Stimulated activated effector memory CD8-positive, alpha-beta T cell treated with anti-CD3 and anti-CD28 coated beads, Interleukin-12 subunit alpha, Interleukin-12 subunit beta, amount 100 ng/mL, for 72 hours (primary cell): ENCODE measurements at regions not wholly inside any gene's neighbourhood (a gene's known extent, or its start where the extent isn't known, plus 50 kb on each side); places are given as distances from the start of the nearest gene placed in this dataset.

Experiments used
- ATAC-seq: fragments of 150-1000 bp; cut with Tn5 transposase; 2 replicates; pipeline ENCODE4 v1.10.0; 2021
- DNase-seq, 2 donors: peaks; one replicate each; pipeline ENCODE4 v3.0.0; 2021 to 2022; ENCODE audit warnings: low spot score in 2 of 2
- H3K27ac Mint-ChIP-seq: one replicate; pipeline ENCODE4 v1.8.0; 2022; ENCODE audit warnings: mild to moderate bottlenecking, mixed read lengths
- H3K36me3 Mint-ChIP-seq: one replicate; pipeline ENCODE4 v1.8.0; 2022; ENCODE audit warnings: mild to moderate bottlenecking, mixed read lengths
- H3K4me1 Mint-ChIP-seq: one replicate; pipeline ENCODE4 v1.8.0; 2022; ENCODE audit warnings: mixed read lengths
- H3K4me3 Mint-ChIP-seq: one replicate; pipeline ENCODE4 v1.8.0; 2022; ENCODE audit warnings: mild to moderate bottlenecking, mixed read lengths
- H3K9me3 Mint-ChIP-seq: one replicate; pipeline ENCODE4 v1.8.0; 2022; ENCODE audit warnings: mixed read lengths

DNA sequence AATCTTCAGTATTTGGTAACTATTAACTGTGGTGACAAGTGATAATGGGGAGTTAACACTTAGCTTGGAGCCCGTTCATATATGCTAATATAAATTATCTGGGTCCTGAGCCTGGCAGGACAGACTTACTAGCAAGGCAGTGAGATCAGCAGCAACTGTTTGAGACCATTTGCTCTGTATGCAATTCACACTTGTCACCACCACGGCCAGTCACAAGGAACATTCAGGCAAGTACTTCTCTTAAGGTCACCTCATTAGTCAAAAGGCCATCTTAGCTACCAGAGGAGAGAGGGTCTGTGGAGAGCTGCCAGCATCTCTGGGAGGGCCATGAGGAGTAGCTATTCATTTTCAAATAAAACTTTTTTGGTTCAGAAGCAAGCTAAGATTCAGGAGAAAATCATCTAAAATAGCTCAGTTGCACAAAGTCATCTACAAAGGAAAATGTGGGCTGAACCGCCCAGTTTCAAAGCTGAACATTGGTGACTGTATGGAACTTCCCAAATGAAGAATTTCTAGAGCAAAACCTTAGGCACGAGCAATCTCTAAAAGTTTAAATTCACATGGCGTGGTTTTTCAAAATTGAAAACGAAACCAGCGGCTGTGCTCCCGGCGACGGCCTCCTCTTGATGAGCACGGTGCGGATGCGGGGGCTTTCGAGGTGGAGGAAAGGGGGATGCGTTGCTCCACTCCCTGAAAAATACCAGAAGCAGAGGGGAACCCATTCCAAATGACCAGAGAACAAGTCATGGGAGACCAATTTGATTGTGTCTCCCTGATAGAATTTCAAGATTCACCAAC lies 233.5 kb upstream of the MGMT start:
- ATAC-seq (no peak), DNase-seq (no peak)
- Mint-ChIP-seq H3K4me3 (no peak overlapping the region), H3K4me1 (no peaks in the 10 kb centered on the region), H3K9me3 (no peaks in the 10 kb centered on the region), H3K36me3 (no peaks in the 10 kb centered on the region), H3K27ac (no peak overlapping the region)

DNA sequence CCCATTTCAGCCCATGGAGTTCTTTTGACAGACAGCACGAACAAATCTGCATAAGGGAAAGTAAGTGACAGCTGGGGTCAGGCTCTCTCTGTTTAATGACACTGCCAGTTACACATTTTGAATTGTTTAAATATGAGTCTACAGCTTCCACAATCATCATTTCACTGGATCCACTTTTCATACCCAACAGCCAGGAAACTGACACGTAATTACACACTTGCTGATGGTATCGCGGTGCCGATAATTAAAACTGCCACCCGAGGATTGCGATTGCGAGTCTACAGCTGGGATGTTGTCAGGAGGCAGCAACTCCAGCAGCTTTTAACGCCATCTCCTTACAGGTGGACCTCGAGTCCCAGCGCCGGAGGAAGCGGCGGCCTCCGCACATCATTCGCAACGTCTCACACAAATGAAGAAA lies 230.8 kb upstream of the MGMT start:
- H3K27ac Mint-ChIP-seq, result no peak overlapping the region
- H3K4me3 Mint-ChIP-seq, result no peak overlapping the region
- no peaks in the 10 kb centered on the region for H3K36me3 Mint-ChIP-seq
- DNase-seq (no peak), ATAC-seq (no peak)
- H3K9me3 Mint-ChIP-seq, result no peaks in the 10 kb centered on the region
- no peaks in the 10 kb centered on the region for H3K4me1 Mint-ChIP-seq

DNA sequence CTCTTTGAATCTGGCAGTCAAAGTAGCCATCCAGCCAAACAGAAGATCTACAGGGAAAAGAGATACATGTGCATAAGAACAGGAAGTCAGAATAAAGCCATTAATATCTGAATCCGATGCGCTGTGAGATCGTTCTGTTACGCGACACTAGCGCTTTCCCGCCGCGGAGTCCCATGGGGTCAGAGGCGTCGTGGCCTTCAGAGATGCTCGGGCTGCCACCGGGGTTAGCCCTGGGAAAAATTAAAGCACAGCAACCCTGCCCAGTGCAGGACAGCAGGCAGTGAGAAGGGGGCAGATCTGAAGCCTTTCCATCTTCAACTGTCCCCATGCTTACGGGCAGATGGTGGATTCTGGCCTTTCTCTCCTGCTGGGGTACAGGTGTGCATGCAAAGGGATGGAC lies 225.6 kb upstream of the MGMT start:
- Mint-ChIP-seq H3K4me3 (no peak overlapping the region), H3K4me1 (no peaks in the 10 kb centered on the region), H3K36me3 (no peaks in the 10 kb centered on the region), H3K9me3 (no peaks in the 10 kb centered on the region), H3K27ac (no peak overlapping the region)
- ATAC-seq (no peak), DNase-seq (no peak)

DNA sequence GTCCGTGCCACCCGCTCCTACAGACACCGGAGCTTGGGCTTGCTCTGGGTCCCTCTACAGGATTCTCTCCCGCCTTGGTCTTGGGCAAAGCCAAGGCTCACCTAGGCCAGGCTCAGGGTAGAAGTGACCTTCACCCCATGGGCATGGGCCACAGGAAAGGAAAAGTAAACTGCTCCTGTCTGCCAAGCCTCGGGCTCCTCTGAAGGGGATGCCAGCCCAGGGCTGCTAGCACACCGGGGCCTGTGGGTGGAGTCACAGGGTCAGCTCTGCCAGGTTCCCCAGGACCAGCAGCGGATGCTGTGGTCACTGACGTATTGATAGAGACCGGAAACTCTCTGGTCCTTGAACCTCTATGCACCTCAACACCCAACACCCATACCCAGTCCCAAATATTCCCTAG lies 222.7 kb upstream of the MGMT start:
- H3K4me1 Mint-ChIP-seq, result no peaks in the 10 kb centered on the region
- DNase-seq (no peak), ATAC-seq (no peak)
- H3K36me3 Mint-ChIP-seq, result no peaks in the 10 kb centered on the region
- no peaks in the 10 kb centered on the region for H3K9me3 Mint-ChIP-seq
- H3K4me3 Mint-ChIP-seq, result no peak overlapping the region
- no peak overlapping the region for H3K27ac Mint-ChIP-seq

DNA sequence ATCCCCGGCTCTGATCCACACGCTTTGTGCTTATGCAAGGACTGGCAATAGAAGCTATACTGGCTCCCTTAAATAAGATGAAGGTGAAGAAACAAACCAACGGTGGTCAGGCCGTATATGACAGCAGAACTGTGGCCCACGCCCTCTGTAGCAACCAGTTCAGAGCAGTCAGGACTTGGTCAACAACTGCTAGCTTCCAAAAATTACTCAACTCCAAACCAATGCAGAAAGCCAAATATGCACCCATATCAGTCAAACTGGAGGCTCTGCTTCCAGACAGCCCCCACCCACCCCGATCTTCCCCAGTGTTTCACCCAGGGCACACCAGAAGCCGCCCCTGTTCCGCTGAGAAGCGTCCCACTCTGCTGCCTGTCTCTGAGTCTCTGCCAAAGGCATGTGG lies 222.3 kb upstream of the MGMT start:
- ATAC-seq (no peak), DNase-seq (no peak)
- Mint-ChIP-seq H3K4me1 (no peaks in the 10 kb centered on the region), H3K4me3 (no peak overlapping the region), H3K36me3 (no peaks in the 10 kb centered on the region), H3K9me3 (no peaks in the 10 kb centered on the region), H3K27ac (no peak overlapping the region)

DNA sequence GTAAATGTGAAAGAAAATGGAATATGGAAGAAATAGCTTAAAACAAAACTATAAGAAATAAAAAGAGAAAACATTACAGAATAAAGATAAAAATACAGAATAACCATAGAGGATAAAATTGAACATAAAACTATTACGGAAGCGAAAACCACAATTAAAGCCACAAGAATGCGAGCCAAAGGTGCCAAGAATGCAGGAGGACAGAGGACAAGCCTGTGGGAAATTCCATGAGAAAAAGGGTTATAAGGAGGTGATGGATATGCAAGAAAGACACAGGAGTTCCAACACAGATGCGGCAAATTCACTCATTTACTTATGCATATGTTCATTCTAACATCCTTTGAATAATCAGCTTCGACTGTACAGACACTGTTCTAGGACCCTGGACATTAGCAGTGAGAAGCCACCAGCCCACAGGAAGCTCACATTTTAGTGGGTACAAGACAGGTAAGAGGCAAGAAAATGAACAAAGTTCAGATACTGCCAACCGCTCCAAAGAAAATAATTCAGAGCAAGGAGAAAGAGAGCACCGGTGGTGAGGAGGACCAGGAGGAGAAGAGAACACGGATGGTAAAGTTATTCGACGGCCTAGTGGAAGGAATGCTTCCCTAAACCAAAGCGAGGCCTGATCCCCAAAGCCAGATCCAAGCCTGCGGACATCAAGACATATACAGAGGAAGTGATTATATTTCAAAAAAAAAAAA lies 213.7 kb upstream of the MGMT start:
- no peak for DNase-seq
- no peaks in the 10 kb centered on the region for H3K4me1 Mint-ChIP-seq
- no peak for ATAC-seq

DNA sequence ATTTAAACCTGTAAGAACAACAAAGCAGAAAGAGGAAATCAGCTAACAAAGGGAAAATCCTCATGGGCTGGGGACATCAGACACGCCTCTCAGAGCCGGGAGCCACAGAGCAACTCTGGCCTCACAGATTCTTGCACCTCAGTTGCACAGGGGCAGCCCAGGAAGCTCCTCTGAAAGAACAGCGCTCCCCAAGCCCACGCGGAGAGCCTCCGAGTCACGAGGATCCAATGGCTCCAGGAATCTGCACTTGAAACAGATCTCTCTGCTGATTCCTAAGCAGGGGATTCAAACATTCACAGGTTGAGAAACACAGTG lies 213.2 kb upstream of the MGMT start:
- ATAC-seq, result no peak
- H3K4me3 Mint-ChIP-seq, result no peak overlapping the region
- no peaks in the 10 kb centered on the region for H3K36me3 Mint-ChIP-seq
- no peaks in the 10 kb centered on the region for H3K9me3 Mint-ChIP-seq
- no peak for DNase-seq
- no peaks in the 10 kb centered on the region for H3K4me1 Mint-ChIP-seq
- no peak overlapping the region for H3K27ac Mint-ChIP-seq

More for the DNA sequence above, 213.7 kb upstream of the MGMT start:
- H3K4me3 Mint-ChIP-seq, result no peak overlapping the region
- no peaks in the 10 kb centered on the region for H3K9me3 Mint-ChIP-seq
- no peak overlapping the region for H3K27ac Mint-ChIP-seq
- H3K36me3 Mint-ChIP-seq, result no peaks in the 10 kb centered on the region

DNA sequence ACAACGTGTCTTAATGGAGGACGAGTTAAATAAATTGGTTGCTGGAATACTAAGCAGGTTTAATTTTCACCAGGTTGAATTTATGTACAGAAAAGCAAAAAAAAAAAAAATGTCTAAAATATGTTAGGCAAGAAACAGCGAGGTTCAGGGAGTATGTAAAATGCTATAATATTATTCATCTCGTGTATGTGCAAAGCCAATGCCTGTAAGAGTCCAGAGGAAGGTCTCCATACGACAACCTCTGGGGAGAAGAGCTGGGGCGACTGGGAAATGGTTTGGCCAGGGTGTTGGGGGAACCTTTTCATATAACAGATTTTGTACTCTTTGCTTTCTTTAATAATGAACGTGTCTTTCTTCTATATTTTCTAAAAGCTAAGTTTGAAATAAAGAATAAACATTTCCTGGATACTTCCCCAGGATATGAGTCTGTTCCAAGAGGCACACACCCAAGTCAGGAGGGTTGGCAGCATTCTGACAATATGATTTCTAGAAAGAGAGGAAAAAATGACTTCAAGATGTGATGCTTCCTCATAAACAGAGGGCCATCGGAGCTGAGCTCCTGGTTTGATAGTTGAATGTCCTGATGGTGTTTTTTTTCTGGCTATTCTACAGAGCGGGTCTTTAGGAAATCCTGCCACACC lies 208.6 kb upstream of the MGMT start:
- no peaks in the 10 kb centered on the region for H3K9me3 Mint-ChIP-seq
- DNase-seq (no peak), ATAC-seq (no peak)
- no peak overlapping the region for H3K27ac Mint-ChIP-seq
- no peaks in the 10 kb centered on the region for H3K4me1 Mint-ChIP-seq
- H3K4me3 Mint-ChIP-seq, result no peak overlapping the region
- H3K36me3 Mint-ChIP-seq, result no peaks in the 10 kb centered on the region

DNA sequence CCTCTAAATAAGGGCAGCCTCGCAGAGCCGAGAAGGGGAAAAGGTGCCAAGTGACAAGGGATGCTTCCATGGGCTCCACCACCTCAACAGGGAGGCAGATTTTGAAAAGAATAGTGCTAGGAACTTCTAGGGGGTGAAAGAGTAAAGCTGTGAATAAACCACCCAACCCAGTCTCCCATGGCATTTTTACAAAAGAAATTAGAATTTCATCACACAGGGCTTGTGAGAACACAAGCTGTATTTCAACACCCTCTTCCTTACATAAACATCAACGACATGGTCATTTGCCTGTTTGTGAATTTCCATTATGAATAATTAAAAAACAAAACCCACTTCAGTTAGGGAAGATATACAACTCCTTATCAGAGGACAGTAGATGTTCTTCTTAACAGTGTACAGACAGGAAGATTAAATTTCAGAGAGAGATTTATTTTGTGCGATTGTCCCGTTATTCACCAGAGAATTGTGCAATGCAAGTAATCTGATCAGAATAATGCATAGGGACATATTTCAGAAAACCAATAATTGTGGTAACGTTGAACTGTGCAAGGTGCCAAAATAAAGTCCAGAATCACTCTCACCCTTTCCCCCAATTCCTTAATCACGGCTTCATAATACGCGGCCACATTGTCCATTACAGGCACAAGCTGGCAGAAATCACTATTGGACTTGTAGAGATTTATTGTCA lies 207.8 kb upstream of the MGMT start:
- H3K4me1 Mint-ChIP-seq, result no peaks in the 10 kb centered on the region
- no peak for DNase-seq
- no peak overlapping the region for H3K27ac Mint-ChIP-seq
- no peak for ATAC-seq
- no peaks in the 10 kb centered on the region for H3K36me3 Mint-ChIP-seq
- no peak overlapping the region for H3K4me3 Mint-ChIP-seq
- peaks cover under 1% of the 10 kb centered on the region for H3K9me3 Mint-ChIP-seq

DNA sequence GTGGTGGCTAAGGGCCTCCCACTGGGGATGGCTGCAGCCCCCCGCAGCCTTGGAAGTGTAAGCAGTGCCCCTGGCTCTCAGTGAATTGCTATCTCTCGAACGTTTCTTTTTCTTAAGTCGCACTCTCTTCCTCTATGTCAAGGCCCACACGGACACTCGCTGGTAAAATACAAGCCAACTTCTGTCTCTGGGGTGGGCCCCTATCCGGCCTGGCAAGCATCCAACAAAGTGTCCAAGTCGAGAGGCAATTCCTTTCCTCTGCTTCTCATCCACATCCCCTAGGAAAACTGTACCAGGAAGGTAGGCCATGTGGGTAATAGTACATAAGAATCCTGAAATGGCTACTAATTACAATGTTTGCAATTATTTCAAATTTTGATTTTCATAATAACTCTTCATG lies 194.9 kb upstream of the MGMT start:
- ATAC-seq (no peak), DNase-seq (no peak)
- no peak overlapping the region for H3K4me3 Mint-ChIP-seq
- H3K36me3 Mint-ChIP-seq, result no peaks in the 10 kb centered on the region
- peaks cover 14% of the 10 kb centered on the region for H3K4me1 Mint-ChIP-seq
- peaks cover 7% of the 10 kb centered on the region for H3K9me3 Mint-ChIP-seq
- H3K27ac Mint-ChIP-seq, result no peak overlapping the region

DNA sequence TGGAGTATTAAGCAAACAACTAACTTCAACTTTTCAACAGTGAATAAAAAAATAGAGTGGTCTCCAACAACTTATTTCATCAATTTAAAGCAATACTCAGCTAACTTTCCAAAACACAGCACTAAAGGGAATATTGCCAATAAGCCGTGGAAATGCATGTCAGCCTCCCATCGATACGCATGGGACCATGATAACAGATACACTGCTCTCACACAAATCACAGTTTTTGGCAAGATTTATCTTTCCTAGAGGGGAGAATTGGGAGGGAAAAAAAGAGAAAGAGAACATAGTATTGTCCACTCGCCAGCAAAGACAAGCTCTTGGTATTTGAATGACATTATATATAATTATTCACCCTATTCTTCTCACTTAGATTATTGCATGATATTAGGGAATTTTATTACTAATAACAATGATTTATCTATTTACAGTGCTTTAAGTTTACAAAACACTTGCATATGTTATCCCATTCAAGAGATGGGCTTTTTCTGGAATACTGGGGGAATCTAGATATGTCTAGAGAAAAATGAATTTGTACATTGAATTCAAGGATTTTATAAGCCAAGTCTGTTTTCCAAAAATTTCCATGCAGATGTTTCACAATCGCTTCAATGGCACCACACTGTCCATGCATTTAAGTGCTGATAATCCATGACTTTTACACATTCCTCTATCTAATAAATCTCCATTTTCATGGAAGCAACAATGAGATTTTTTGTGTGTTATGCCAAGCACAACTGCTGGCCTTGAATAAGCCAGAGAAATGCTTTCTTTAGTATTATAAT lies 194.0 kb upstream of the MGMT start:
- ATAC-seq, result no peak
- Mint-ChIP-seq H3K4me1 (peaks cover 14% of the 10 kb centered on the region), H3K36me3 (no peaks in the 10 kb centered on the region), H3K4me3 (no peak overlapping the region), H3K9me3 (peaks cover 10% of the 10 kb centered on the region), H3K27ac (no peak overlapping the region)
- no peak for DNase-seq

DNA sequence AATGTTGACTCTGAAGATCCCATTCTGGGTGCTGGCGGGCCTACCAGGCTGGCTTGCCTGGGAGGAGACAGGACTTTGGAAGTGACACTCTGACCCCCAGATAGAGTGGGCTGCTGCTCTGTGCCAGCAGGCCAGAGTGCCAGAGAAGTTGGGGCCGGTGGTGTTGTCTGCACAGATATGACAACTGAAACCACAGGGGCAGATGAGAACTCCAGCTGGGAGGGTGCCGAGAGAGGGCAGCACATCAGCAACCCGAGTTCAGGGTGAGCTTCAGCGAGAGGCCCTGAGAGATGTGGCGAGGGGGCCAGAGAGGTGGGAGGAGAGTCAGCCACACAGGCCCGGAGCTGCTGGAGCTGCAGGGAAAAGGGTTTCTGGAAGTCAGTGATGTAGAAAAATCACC lies 193.2 kb upstream of the MGMT start:
- Mint-ChIP-seq H3K27ac (no peak overlapping the region), H3K9me3 (peaks cover 10% of the 10 kb centered on the region), H3K4me1 (peaks cover 14% of the 10 kb centered on the region), H3K4me3 (no peak overlapping the region), H3K36me3 (no peaks in the 10 kb centered on the region)
- no peak for DNase-seq
- ATAC-seq, result no peak

DNA sequence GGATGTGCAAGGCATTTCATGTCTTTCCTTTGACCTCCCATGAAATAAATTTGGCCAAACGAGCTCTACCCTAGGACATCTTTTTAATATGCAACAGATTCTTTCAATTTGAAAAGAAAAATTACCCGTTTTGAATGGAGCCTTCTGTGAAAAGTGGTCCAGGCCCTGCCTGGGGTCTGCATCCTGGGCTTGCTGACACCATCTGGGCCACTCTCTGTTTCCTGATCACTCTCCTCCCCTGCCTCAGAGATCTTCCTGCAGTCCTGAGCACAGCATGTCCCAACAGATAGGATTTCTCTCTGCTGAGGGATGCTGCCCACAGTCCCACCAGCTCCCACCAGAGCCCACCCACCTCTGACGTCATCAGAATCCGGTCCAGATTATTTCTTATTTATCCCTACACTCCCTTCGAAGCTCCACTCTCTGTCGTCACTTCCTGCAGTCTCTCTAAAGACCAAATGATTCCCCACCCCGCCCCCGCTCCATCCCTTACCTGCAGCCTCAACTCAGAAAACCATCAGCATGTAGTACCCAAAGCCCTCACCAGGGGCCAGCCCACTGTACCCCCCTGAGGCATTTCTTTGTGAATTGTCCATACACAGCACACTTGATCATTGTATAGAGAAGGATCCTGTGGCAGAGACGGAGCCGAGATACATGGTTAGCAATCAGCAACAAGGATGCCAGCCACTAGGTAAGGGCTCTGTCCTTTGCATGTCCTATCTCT lies 192.1 kb upstream of the MGMT start:
- ATAC-seq (no peak), DNase-seq (no peak)
- peaks cover 10% of the 10 kb centered on the region for H3K9me3 Mint-ChIP-seq
- no peaks in the 10 kb centered on the region for H3K36me3 Mint-ChIP-seq
- no peak overlapping the region for H3K4me3 Mint-ChIP-seq
- H3K27ac Mint-ChIP-seq, result no peak overlapping the region
- peaks cover 14% of the 10 kb centered on the region for H3K4me1 Mint-ChIP-seq

DNA sequence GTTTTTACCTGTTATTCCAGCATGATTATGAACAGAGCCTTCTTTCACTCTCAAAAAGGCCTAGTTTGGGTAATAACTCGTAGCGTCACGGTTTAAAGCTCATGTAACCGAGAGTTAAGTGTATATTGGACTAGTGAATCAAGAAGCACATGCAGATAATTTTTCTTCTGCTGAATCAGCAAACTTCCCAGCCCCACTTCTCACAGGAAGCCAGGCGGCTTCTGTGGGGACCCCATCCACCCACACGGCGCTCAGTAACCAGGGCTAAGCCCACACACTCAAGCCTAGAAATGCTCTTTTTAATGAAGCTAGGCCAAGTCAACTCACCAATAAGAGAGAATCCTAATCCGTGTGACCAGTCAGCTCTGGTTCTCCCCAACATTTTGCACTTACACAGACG lies 191.2 kb upstream of the MGMT start:
- H3K9me3 Mint-ChIP-seq, result peaks cover 10% of the 10 kb centered on the region
- H3K4me3 Mint-ChIP-seq, result no peak overlapping the region
- DNase-seq (no peak), ATAC-seq (no peak)
- H3K36me3 Mint-ChIP-seq, result no peaks in the 10 kb centered on the region
- peaks cover 14% of the 10 kb centered on the region for H3K4me1 Mint-ChIP-seq
- H3K27ac Mint-ChIP-seq, result no peak overlapping the region
